Ovary (tissue), 7 donors: ENCODE measurements at regions not wholly inside any gene's neighbourhood (a gene's known extent, or its start where the extent isn't known, plus 50 kb on each side); places are given as distances from the start of the nearest gene placed in this dataset.

Source experiments
- DNase-seq, 5 donors: peaks; one replicate each; pipeline ENCODE4 v3.0.0-alpha.2; 2019 to 2020
- H3K27ac ChIP-seq, 2 donors: fragments of 200-600 bp; one replicate each; pipeline versions ENCODE4 v1.5.1 to v1.8.0; 2019 to 2022
- H3K27me3 ChIP-seq: fragments of 200-600 bp; one replicate; pipeline ENCODE4 v1.8.0; 2022
- H3K36me3 ChIP-seq: fragments of 200-600 bp; sonication (generic); one replicate; pipeline ENCODE4 v1.5.1; 2019
- H3K4me1 ChIP-seq: one replicate; pipeline ENCODE4 v1.8.1; 2013; ENCODE audit warnings: mild to moderate bottlenecking, moderate library complexity; ENCODE audit not compliant: insufficient read depth
- H3K4me3 ChIP-seq: fragments of 200-600 bp; sonication (generic); one replicate; pipeline ENCODE4 v1.5.1; 2017
- H3K9me3 ChIP-seq, 2 donors: fragments of 200-600 bp in 1 of 2; sonication (generic) in 1 of 2; one replicate each; pipeline versions ENCODE4 v1.5.1 to v1.8.1; 2013 to 2019; ENCODE audit warnings: mild to moderate bottlenecking in 1 of 2, moderate library complexity in 1 of 2
- EP300 ChIP-seq: sonication (generic); formaldehyde crosslinking; IDR thresholded peaks from one replicate; pipeline ENCODE4 v1.6.1; 2017; ENCODE audit warnings: antibody characterized with exemption
- POLR2A ChIP-seq: fragments of 450-650 bp; IDR thresholded peaks from one replicate; pipeline ENCODE4 v1.6.1; 2017; ENCODE audit warnings: antibody characterized with exemption, mild to moderate bottlenecking, moderate library complexity
- WGBS, 3 donors: extraction: QIAGEN DNeasy Blood & Tissue Kit in 1 of 3; methylation state at CpG; one replicate each; pipeline versions ENCODE4 v1.1.5 to v1.1.7; 2013 to 2017; 5-methylcytosine and 5-hydroxymethylcytosine counted together
- intact Hi-C, 4 donors: fragments of 100-400 bp; cut with DNase I; formaldehyde crosslinking; loops; one replicate each; pipeline versions ENCODE4 v1.11.0 to v1.15.1; 2022 to 2023
- TF ChIP-seq, protein P1 (sequence below), 3 donors: fragments of 450-650 bp in 2 of 3; fragments of 200-600 bp in 1 of 3; IDR thresholded peaks; one replicate each; pipeline versions ENCODE4 v1.5.1 to v1.8.0; 2016 to 2022; ENCODE audit warnings: antibody characterized with exemption in 3 of 3, mild to moderate bottlenecking in 1 of 3
- donor health status: DM: no; HTN: no; CAD: no; lungs with moderate emphysema.
- donor health status: DM: no; HTN: no; CAD: no.
- donor health status: Bipolar disorder and iron deficiency.
- donor health status: DM: no; HTN: no; CAD: no.
- donor health status: DM: yes; HTN: yes; CAD: no.

DNA sequence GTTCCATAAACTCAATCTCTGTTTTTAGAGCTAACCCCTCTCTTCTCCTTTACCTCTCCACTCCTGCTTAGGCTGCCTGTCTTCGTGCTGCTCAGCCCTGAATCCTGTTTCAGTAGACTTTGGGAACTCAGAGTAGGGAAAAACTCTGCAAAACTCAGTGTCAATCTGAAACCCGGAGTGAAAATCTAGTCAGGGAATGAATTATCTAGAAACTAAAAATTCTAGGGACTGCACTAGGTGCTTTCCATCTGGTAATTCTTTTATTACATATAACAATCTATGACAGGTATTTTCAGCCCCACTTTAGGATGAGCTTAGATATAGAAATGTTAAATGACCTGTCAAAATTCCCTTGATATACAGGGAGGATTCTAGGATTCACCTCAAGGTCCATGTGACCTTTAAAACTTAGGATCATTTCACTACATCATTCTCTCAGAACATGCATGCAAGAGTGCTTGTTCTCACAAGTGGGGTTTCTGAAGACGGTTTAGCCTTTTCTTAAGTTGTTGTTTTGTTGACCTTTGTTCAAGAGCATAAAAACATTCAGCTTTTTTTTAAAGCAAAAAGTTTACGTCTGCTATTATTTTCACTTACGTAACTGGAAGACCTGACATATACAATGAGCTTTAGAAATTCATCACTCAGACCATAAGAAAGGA lies 108.2 kb upstream of the MBNL1 start:
- 65 to 78% (median 74%) methylated on average over 5 of the region's 5 CpGs for WGBS, 3 donors
- no peaks in the 10 kb centered on the region for H3K36me3 ChIP-seq
- intact Hi-C loops = no loop called here
- no peak for DNase-seq
- no peaks in the 10 kb centered on the region for H3K4me1 ChIP-seq
- H3K4me3 ChIP-seq = no peak overlapping the region
- H3K27me3 ChIP-seq = peaks cover 2% of the 10 kb centered on the region
- TF ChIP-seq EP300 = no peak
- no peak for TF ChIP-seq POLR2A
- TF ChIP-seq, protein P1, sequence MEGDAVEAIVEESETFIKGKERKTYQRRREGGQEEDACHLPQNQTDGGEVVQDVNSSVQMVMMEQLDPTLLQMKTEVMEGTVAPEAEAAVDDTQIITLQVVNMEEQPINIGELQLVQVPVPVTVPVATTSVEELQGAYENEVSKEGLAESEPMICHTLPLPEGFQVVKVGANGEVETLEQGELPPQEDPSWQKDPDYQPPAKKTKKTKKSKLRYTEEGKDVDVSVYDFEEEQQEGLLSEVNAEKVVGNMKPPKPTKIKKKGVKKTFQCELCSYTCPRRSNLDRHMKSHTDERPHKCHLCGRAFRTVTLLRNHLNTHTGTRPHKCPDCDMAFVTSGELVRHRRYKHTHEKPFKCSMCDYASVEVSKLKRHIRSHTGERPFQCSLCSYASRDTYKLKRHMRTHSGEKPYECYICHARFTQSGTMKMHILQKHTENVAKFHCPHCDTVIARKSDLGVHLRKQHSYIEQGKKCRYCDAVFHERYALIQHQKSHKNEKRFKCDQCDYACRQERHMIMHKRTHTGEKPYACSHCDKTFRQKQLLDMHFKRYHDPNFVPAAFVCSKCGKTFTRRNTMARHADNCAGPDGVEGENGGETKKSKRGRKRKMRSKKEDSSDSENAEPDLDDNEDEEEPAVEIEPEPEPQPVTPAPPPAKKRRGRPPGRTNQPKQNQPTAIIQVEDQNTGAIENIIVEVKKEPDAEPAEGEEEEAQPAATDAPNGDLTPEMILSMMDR (IDR thresholded peaks at IDR 0.05) = no peak
- H3K9me3 ChIP-seq = no peaks in the 10 kb centered on the region
- H3K27ac ChIP-seq = no peak overlapping the region

DNA sequence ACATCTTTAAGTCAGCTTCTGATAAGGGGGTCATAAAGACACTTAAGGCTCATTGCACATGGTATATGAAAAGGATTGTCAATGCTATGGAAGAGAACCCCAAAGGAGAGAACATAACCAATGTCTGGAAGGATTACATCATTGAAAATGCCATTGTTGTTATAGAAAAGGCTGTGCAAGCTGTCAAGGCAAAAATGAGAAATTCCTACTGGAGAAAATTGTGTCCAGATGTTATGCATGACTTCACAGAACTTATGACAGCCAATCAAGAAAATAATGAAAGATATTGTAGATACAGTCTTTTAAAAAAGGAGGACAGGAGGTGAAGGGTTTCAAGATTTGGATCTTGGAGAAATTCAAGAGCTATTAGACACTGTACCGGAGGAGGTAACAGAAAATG lies 96.3 kb upstream of the MBNL1 start:
- no peak for TF ChIP-seq POLR2A
- TF ChIP-seq, protein P1 (IDR thresholded peaks at IDR 0.05) = no peak
- no peak for TF ChIP-seq EP300
- Histone ChIP-seq H3K4me3 (no peak overlapping the region), H3K9me3 (no peaks in the 10 kb centered on the region), H3K27ac (no peak overlapping the region), H3K36me3 (no peaks in the 10 kb centered on the region), H3K4me1 (no peaks in the 10 kb centered on the region), H3K27me3 (no peaks in the 10 kb centered on the region)
- intact Hi-C loops = no loop called here
- 63 to 92% (median 87%) methylated on average over 1 of the region's 1 CpG for WGBS, 3 donors
- no peak for DNase-seq

DNA sequence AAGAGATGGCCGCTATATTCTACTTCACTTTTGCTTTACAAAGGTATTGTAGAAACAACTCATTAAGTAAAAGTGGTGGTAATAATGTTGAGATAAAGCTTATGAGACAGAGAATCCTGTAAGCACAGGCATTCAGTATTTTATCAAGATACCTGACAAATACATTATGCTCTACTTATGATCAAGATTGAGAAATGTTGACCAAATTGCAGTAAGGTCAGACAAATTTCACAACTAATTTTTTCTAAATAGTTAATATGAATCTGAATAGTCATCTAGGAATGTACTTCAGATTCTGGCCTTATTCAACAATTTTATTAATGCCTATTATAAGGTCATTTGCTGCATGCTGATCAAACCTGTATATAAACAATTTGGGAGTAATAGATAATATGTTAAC lies 95.1 kb upstream of the MBNL1 start:
- Histone ChIP-seq H3K36me3 (no peaks in the 10 kb centered on the region), H3K4me1 (no peaks in the 10 kb centered on the region), H3K27ac (no peak overlapping the region), H3K4me3 (no peak overlapping the region), H3K27me3 (no peaks in the 10 kb centered on the region), H3K9me3 (no peaks in the 10 kb centered on the region)
- WGBS, 3 donors = 96 to 100% (median 97%) methylated on average over 1 of the region's 1 CpG
- intact Hi-C loops = no loop called here
- TF ChIP-seq POLR2A (no peak), EP300 (no peak)
- TF ChIP-seq, protein P1 (IDR thresholded peaks at IDR 0.05) = no peak
- DNase-seq = no peak

DNA sequence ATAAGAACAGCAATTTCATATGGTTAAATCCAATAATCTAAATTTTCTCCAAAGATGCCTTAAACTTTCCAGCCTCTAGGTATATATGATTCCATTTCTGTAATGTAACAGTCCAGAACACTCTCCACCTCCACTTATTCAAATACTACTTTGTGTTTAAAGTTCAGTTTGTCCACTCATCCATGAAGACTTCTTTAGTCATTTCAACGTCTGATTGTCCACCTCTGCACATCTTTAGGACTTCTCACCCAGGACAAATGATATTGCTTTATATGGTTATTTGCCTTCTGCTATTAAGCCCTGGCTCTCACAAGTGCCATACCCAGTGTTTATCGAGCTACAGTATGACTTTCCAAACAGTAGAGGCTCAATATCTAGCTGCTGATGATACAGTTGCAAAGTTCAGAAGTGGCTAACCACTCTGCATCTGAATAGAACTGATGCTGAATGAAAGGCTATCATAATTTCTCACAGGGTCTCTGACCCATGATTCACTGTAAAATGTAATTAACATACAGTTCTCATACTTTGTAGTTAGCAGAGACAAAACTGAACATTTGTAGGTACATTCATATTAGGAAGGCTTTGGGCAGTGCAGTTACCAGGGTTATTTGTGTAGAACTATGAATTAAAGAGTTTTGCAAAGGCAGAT lies 93.7 kb upstream of the MBNL1 start:
- H3K27me3 ChIP-seq = no peaks in the 10 kb centered on the region
- WGBS, 3 donors = 89 to 99% (median 89%) methylated on average over 2 of the region's 2 CpGs
- intact Hi-C loops = no loop called here
- no peak for DNase-seq
- no peaks in the 10 kb centered on the region for H3K9me3 ChIP-seq
- H3K27ac ChIP-seq = no peak overlapping the region
- no peak overlapping the region for H3K4me3 ChIP-seq
- no peaks in the 10 kb centered on the region for H3K4me1 ChIP-seq
- TF ChIP-seq, protein P1 (IDR thresholded peaks at IDR 0.05) = no peak
- TF ChIP-seq EP300 (no peak), POLR2A (no peak)
- no peaks in the 10 kb centered on the region for H3K36me3 ChIP-seq
